Activated naive CD4-positive, alpha-beta T cell treated with anti-CD3 and anti-CD28 coated beads, Interleukin-2, amount 50 U/mL, for 16 hours (primary cell): ENCODE measurements at regions not wholly inside any gene's neighbourhood (a gene's known extent, or its start where the extent isn't known, plus 50 kb on each side); places are given as distances from the start of the nearest gene placed in this dataset.

Experiments
- DNase-seq: peaks from one replicate; pipeline ENCODE4 v3.0.0-alpha.2; 2020

DNA sequence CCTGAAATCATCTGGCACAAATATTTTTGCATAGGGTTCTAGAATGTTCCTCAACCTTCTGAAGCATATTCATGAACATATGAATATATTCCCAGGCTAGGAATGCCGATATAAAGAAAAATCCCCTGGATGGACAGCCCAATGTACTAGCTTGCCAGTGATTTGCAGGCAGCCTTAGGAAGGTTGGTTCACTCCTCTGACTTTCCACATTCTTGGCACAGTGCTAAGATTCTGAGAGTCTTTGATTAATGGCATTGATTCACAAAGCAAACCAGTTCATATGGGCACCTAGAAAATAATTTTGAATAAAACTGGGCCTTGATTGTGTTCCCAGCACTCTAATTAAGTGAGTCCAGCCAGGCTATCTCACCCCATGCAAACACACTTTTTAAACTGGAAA is 56.9 kb upstream of the ENPP4 start:
- no peak for DNase-seq

DNA sequence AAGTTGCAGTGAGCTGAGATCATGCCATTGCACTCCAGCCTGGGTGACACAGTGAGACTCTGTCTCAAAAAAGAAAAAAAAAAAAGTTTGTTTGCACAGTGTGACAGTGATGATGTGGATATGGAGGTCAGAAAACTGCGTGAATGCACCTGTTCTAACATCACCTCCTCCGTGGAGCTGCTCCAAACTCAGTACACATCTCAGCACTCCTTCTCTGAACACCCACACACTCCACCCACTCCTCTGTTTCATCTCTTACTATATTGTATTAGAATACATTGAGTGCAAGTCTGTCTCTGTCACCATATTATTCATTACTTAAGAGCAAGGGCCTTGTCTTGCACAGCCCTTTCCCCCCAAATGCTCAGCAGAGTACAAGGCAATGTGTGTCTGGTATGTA is 51.5 kb upstream of the ENPP4 start:
- peak; percentile 42 for DNase-seq

DNA sequence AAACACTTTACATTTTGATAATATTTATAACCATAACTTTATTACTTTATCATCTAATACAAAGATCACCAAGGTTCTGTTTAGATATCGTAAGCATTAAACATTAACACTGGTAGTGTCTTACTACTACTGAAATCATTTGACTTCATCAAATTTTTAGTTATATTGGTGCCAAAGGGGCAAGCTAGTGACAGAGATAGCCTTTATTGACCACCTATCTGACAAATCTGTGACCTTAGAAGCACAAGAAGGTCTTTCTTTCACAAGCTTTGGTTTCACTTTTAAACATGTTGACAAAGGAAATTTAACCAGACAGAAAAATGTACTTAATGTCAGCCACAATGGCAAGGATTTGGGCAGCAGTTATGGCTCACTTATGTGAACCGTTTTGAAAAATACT is 50.7 kb upstream of the ENPP4 start:
- no peak for DNase-seq
